ENCODE measurements at regions not wholly inside any gene's neighbourhood (a gene's known extent, or its start where the extent isn't known, plus 50 kb on each side); places are given as distances from the start of the nearest gene placed in this dataset.

DNA sequence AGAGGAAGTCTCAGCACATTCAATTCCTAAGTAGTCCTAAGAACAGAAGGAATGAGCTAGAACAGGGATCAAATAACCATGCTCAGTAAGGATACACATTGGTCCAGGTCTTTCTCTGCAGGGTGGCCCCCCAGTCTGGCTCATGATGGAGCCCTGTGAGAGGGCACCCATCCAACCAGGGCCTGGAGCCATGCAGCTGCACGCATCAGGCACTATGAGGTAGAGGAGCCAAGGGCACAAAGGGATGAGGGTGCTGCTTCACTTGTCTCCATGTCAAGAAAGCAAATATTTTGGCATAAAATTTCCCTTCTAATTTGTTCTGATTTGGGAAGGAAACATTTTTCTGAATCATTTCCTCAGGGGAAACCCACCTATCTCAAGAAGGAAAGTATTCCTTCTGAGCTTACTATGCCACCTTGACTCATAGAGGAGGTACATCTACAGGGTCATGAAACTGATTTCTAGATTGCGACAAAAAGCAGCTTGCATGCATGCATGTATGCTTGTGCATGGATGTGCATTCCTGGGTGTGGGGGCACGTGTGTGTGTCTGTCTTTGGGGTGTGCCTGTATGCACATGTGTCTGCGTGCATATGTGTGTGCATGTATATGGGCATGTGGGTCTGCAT, 600.3 kb downstream of the MID1IP1 start:
- 100% methylated on average over 4 of the region's 4 CpGs; no CpG with 5 or more reads in 1 of the 2 experiments for WGBS, 2 experiments (ENCODE audit: insufficient coverage in 1 of 2, insufficient read length in 1 of 2)
- Mint-ChIP-seq H3K4me1 (peaks cover 2% of the 10 kb centered on the region), H3K36me3 (ENCODE audit: low read depth) (no peaks in the 10 kb centered on the region), H3K9me3 (peaks cover 44% of the 10 kb centered on the region), H3K4me3 (no peak overlapping the region), H3K27me3 (ENCODE audit: insufficient read depth) (no peaks in the 10 kb centered on the region), H3K27ac (no peak overlapping the region)
- H3K27ac ChIP-seq (ENCODE audit: low read depth, low read length), result no peak overlapping the region
- H3K9me3 ChIP-seq (ENCODE audit: control insufficient read depth, low read length), result no peaks in the 10 kb centered on the region
- no peaks in the 10 kb centered on the region for H3K27me3 ChIP-seq (ENCODE audit: control insufficient read depth, insufficient read depth, low read length, poor library complexity, severe bottlenecking)
- H3K36me3 ChIP-seq (ENCODE audit: control insufficient read depth, insufficient read depth, low read length), result no peaks in the 10 kb centered on the region
- no peak overlapping the region for H3K4me3 ChIP-seq (ENCODE audit: low read length)
- TF ChIP-seq, protein P1, sequence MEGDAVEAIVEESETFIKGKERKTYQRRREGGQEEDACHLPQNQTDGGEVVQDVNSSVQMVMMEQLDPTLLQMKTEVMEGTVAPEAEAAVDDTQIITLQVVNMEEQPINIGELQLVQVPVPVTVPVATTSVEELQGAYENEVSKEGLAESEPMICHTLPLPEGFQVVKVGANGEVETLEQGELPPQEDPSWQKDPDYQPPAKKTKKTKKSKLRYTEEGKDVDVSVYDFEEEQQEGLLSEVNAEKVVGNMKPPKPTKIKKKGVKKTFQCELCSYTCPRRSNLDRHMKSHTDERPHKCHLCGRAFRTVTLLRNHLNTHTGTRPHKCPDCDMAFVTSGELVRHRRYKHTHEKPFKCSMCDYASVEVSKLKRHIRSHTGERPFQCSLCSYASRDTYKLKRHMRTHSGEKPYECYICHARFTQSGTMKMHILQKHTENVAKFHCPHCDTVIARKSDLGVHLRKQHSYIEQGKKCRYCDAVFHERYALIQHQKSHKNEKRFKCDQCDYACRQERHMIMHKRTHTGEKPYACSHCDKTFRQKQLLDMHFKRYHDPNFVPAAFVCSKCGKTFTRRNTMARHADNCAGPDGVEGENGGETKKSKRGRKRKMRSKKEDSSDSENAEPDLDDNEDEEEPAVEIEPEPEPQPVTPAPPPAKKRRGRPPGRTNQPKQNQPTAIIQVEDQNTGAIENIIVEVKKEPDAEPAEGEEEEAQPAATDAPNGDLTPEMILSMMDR (conservative IDR thresholded peaks at IDR 0.05), result no peak
- no peak for DNase-seq
- H3K9ac ChIP-seq (ENCODE audit: extremely low read depth, low read length, poor library complexity, severe bottlenecking), result no peak overlapping the region
- peaks cover under 1% of the 10 kb centered on the region for H3K4me1 ChIP-seq (ENCODE audit: control insufficient read depth, insufficient read depth, low read length)

DNA sequence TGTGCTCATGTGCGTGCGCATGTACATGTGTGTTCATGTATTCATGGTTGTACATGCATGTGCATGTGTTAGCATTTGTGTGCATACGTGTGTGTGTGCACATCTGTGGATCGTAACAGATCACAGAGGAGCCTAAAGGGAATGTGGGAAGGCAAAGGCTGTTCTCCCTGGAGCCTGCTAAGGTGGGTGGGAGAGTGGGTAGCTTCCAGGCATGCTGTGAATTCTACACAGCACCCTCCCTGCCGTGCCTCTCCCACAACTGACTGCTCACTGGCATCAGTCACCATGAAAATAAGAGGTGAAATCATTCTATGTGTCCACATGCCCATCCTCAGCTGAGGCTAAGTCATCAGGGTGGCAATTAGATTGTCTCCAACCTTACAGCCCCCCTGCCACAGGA, 600.9 kb downstream of the MID1IP1 start:
- no peaks in the 10 kb centered on the region for H3K4me1 Mint-ChIP-seq
- Histone ChIP-seq H3K27me3 (ENCODE audit: control insufficient read depth, insufficient read depth, low read length, poor library complexity, severe bottlenecking) (no peaks in the 10 kb centered on the region), H3K4me3 (ENCODE audit: low read length) (no peak overlapping the region), H3K9ac (ENCODE audit: extremely low read depth, low read length, poor library complexity, severe bottlenecking) (no peak overlapping the region), H3K9me3 (ENCODE audit: control insufficient read depth, low read length) (no peaks in the 10 kb centered on the region), H3K4me1 (ENCODE audit: control insufficient read depth, insufficient read depth, low read length) (no peaks in the 10 kb centered on the region), H3K27ac (ENCODE audit: low read depth, low read length) (no peak overlapping the region), H3K36me3 (ENCODE audit: control insufficient read depth, insufficient read depth, low read length) (no peaks in the 10 kb centered on the region)
- H3K9me3 Mint-ChIP-seq, result peaks cover 46% of the 10 kb centered on the region
- DNase-seq, result no peak
- H3K36me3 Mint-ChIP-seq (ENCODE audit: low read depth), result no peaks in the 10 kb centered on the region
- TF ChIP-seq, protein P1 (conservative IDR thresholded peaks at IDR 0.05), result no peak
- no peaks in the 10 kb centered on the region for H3K27me3 Mint-ChIP-seq (ENCODE audit: insufficient read depth)
- 94% methylated on average over 5 of the region's 5 CpGs; no CpG with 5 or more reads in 1 of the 2 experiments for WGBS, 2 experiments (ENCODE audit: insufficient coverage in 1 of 2, insufficient read length in 1 of 2)
- H3K27ac Mint-ChIP-seq, result no peak overlapping the region
- no peak overlapping the region for H3K4me3 Mint-ChIP-seq

DNA sequence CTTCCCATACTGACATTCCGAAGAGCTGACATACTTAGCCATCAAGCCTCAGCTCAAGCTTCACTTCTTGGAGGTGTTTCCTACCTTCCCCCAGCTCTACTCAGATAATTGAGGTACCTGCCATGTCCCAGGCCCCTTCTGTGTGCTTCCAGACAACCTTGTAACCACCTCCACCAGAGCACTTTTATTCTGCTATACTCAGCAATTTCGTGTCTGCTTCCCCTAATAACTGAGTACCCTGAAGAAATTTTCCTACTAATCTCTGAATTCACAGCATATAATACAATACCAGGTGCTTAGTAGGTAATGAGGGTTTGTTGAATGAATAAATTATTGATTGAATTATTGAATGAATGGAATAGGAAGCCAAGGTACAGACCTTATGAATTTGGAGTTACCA, 605.5 kb downstream of the MID1IP1 start:
- no peak overlapping the region for H3K9ac ChIP-seq (ENCODE audit: extremely low read depth, low read length, poor library complexity, severe bottlenecking)
- H3K27me3 ChIP-seq (ENCODE audit: control insufficient read depth, insufficient read depth, low read length, poor library complexity, severe bottlenecking), result no peaks in the 10 kb centered on the region
- H3K27ac ChIP-seq (ENCODE audit: low read depth, low read length), result no peak overlapping the region
- H3K4me3 ChIP-seq (ENCODE audit: low read length), result no peak overlapping the region
- Mint-ChIP-seq H3K4me1 (no peaks in the 10 kb centered on the region), H3K9me3 (peaks cover 45% of the 10 kb centered on the region), H3K27ac (no peak overlapping the region), H3K4me3 (no peak overlapping the region), H3K27me3 (ENCODE audit: insufficient read depth) (peaks cover 3% of the 10 kb centered on the region), H3K36me3 (ENCODE audit: low read depth) (no peaks in the 10 kb centered on the region)
- no peaks in the 10 kb centered on the region for H3K4me1 ChIP-seq (ENCODE audit: control insufficient read depth, insufficient read depth, low read length)
- H3K36me3 ChIP-seq (ENCODE audit: control insufficient read depth, insufficient read depth, low read length), result no peaks in the 10 kb centered on the region
- no peaks in the 10 kb centered on the region for H3K9me3 ChIP-seq (ENCODE audit: control insufficient read depth, low read length)
- TF ChIP-seq, protein P1 (conservative IDR thresholded peaks at IDR 0.05), result no peak
- no peak for DNase-seq
- 89% methylated on average over 2 of the region's 2 CpGs; no CpG with 5 or more reads in 1 of the 2 experiments for WGBS, 2 experiments (ENCODE audit: insufficient coverage in 1 of 2, insufficient read length in 1 of 2)

Measured in endodermal cell (in vitro differentiated cells).